ENCODE measurements at regions not wholly inside any gene's neighbourhood (a gene's known extent, or its start where the extent isn't known, plus 50 kb on each side); places are given as distances from the start of the nearest gene placed in this dataset.
"Not testable (repeated sequence)": the region's sequence is repeated elsewhere in the genome, so short reads cannot be mapped to it uniquely, and the experiment has no call there.

DNA sequence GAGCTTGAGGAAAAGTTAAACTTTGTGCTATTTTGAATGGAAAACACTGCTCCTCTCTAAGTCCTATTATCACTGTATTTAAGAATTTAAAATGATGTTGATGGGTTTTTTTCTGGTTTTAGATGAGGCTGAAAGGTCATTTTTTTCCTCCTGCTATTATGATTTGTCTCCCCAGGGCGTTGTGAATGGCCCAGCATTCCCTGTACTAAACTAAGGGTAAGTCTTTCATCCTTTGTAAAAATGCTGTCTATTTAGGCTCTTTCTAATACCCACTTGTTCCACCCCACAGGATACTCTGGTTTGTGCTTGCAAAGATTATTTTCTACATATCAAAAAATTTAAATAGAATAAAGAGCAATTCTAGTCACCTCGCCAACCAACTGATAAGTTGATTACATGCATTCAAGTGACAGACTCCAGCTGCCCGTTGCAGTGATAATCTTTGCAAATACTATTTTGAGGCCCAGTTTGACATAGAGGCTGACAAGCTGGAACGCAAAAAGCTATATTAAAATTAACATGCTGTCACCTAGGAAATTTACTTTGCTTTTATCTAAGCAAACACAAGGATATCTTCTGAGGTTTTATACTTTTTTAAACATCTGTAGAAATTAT, 222.3 kb upstream of the TMEM229A start:
- peaks cover 4% of the 10 kb centered on the region for H3K9me3 Mint-ChIP-seq
- no peak overlapping the region for H3K27ac Mint-ChIP-seq
- H3K27me3 Mint-ChIP-seq = no peaks in the 10 kb centered on the region
- H3K36me3 Mint-ChIP-seq (ENCODE audit: low read depth) = no peaks in the 10 kb centered on the region
- no peaks in the 10 kb centered on the region for H3K4me1 Mint-ChIP-seq (ENCODE audit: low read depth)
- H3K4me3 Mint-ChIP-seq = no peak overlapping the region

DNA sequence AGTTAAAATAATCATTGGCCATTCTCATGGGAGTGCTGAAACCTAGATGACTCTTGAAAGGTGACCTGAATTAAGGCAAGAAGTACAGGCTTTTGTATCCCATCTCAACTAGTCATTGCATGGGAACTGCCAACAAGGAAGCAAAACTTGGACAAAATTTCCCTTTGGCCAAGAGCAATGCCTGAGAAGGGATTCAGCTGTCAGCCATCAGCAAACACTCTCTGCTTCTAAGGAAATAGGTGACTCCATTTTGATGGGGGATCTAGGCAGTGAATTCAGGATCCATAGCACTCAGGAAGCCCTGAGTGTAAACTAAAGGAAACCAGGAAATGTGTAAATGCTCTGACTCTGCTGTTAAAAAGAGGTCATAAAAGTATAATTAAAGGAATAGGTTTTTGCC, 221.5 kb upstream of the TMEM229A start:
- no peaks in the 10 kb centered on the region for H3K27me3 Mint-ChIP-seq
- H3K9me3 Mint-ChIP-seq = peaks cover 3% of the 10 kb centered on the region
- no peak overlapping the region for H3K4me3 Mint-ChIP-seq
- H3K4me1 Mint-ChIP-seq (ENCODE audit: low read depth) = no peaks in the 10 kb centered on the region
- no peaks in the 10 kb centered on the region for H3K36me3 Mint-ChIP-seq (ENCODE audit: low read depth)
- H3K27ac Mint-ChIP-seq = no peak overlapping the region

DNA sequence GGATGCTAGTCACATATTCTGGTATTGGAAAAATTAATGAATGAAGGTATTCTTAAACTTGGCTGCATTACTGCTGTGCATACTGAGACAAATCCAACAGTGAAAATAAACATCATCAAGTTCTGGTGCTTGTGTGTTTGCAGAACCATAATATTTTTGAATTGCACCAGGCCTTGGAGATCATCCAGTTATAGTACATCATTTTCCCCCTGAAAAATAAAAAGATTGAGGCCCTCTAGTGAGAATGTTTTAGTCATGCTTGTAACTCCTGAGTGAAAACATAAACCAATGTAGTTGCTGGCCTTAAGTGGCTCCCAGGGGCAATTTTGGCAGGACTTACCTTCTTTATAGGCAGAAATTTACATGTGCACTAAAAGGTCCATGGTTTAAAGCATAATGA, 218.8 kb upstream of the TMEM229A start:
- Mint-ChIP-seq H3K4me3 (no peak overlapping the region), H3K4me1 (ENCODE audit: low read depth) (no peaks in the 10 kb centered on the region), H3K27me3 (no peaks in the 10 kb centered on the region), H3K36me3 (ENCODE audit: low read depth) (no peaks in the 10 kb centered on the region), H3K9me3 (no peaks in the 10 kb centered on the region), H3K27ac (no peak overlapping the region)

DNA sequence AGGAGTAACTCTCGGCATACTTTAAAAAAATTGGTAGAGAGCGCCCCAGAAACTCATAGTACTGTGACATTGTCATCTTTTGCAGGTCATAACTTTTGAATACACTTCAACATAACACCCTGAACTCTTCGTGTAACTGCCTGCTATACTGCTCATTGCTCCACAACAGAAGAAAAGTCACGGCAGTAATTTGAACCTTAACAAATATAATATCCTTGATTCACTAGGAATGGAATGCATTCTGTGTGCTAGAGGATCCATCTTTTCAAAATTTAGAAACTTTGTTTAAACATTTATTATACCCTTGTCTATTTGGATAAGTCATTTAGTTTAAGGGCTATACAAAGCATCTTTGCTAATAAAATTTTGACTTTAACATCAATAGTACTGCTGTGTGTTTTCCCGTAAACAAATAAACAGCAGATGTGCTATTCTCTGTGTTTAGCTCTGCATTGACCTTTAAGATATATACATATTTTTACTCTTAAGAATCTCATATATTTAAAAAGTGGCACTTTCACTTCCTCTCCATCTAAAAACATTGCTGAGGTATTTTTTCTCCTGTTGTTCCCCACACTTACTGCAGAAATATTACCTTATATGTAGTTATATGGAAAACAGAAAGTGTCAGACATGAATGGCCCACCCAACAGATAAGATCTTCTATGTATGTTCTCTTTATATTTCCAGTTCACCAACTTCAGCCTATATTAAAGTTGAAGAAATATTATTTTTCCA, 217.6 kb upstream of the TMEM229A start:
- Mint-ChIP-seq H3K27me3 (no peaks in the 10 kb centered on the region), H3K36me3 (ENCODE audit: low read depth) (no peaks in the 10 kb centered on the region), H3K9me3 (no peaks in the 10 kb centered on the region), H3K4me1 (ENCODE audit: low read depth) (no peaks in the 10 kb centered on the region), H3K4me3 (no peak overlapping the region), H3K27ac (no peak overlapping the region)

DNA sequence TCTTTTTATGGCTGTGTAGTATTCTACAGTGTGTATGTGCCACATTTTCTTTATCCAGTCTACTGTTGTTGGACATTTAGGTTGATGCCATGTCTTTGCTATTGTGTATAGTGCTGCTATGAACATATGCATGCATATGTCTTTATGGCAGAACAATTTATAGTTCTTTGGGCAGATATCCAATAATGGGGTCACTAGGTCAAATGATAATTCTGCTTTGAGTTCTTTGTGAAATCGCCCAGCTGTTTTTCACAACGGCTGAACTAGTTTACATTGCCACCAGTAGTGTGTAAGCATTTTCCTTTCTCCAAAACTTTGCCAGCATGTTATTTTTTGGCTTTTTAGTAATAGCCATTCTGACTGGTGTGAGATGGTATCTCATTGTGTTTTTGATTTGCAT, 214.8 kb upstream of the TMEM229A start:
- Mint-ChIP-seq H3K36me3 (ENCODE audit: low read depth) (no peaks in the 10 kb centered on the region), H3K27ac (no peak overlapping the region), H3K27me3 (no peaks in the 10 kb centered on the region), H3K4me3 (no peak overlapping the region), H3K4me1 (ENCODE audit: low read depth) (no peaks in the 10 kb centered on the region), H3K9me3 (no peaks in the 10 kb centered on the region)

DNA sequence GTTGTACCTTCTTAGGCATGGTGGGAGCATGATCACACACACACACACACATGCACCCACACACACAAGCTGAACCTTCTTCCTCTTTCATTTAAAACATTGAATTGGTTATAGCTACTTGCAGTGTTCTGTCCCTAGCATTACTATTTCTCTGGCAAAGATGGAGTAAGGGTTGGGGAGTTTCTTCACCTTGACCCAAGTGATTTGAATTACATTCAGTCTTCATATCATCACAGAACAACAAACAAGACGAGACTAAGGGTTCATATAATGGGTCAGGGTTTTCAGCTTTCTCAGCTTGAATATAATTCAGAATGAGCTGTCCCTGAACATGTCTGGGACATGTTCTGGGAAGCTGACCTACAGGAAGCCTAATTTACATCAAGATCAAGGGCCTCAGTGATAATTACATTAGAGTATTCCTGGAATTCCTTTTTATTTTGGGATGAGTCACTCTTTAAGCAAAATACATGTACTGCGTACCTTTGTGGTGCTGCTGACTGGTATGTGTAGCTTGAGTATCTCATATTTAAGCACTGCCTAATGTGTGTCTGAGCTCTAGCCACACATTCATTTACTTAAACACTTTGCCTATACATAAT, 213.5 kb upstream of the TMEM229A start:
- Mint-ChIP-seq H3K9me3 (no peaks in the 10 kb centered on the region), H3K27ac (no peak overlapping the region), H3K4me1 (ENCODE audit: low read depth) (no peaks in the 10 kb centered on the region), H3K4me3 (no peak overlapping the region), H3K36me3 (ENCODE audit: low read depth) (no peaks in the 10 kb centered on the region), H3K27me3 (no peaks in the 10 kb centered on the region)

DNA sequence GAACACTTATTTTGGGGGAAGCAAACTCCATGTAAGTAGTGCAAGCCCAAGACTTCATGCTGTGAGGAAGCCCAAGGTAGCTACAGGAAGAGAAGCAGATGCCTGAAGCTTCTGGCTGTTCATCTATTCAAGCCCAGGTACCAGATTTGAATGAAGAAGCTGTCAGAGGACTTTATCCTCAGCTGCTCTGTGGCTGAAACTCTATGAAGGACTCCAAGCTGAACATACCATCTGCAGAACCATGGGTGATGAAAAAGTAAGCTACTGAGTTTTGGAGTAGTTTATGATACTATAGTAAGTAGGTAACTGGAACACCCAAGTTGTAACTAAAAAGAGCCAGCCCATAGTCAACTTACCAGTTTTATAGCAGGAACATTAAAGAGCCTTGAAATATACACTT, 211.6 kb upstream of the TMEM229A start:
- not testable (repeated sequence) for H3K27me3 Mint-ChIP-seq; H3K36me3 Mint-ChIP-seq (ENCODE audit: low read depth); H3K4me1 Mint-ChIP-seq (ENCODE audit: low read depth); H3K4me3 Mint-ChIP-seq; H3K9me3 Mint-ChIP-seq; H3K27ac Mint-ChIP-seq

DNA sequence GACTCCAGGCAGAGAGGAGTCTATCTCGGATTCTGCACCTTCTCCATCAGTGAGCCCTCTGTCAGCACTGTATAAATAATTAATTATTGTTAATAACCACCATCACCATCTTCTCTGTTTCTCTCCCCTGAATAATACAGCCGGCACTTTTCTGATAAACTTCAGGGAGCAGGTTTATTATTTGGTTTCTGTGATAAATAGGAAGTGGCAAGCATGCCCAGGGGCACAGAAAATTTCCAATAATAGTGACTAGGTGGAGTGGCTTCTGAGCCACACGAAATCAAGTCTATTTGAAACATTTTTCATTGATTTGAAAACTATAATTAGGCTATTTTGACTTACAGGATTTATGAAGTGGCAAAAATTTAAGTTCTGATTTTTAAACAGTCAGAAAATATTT, 186.8 kb upstream of the TMEM229A start:
- no peak overlapping the region for H3K27ac Mint-ChIP-seq
- H3K4me3 Mint-ChIP-seq = no peak overlapping the region
- no peaks in the 10 kb centered on the region for H3K27me3 Mint-ChIP-seq
- no peaks in the 10 kb centered on the region for H3K4me1 Mint-ChIP-seq (ENCODE audit: low read depth)
- peaks cover 7% of the 10 kb centered on the region for H3K9me3 Mint-ChIP-seq
- H3K36me3 Mint-ChIP-seq (ENCODE audit: low read depth) = no peaks in the 10 kb centered on the region

DNA sequence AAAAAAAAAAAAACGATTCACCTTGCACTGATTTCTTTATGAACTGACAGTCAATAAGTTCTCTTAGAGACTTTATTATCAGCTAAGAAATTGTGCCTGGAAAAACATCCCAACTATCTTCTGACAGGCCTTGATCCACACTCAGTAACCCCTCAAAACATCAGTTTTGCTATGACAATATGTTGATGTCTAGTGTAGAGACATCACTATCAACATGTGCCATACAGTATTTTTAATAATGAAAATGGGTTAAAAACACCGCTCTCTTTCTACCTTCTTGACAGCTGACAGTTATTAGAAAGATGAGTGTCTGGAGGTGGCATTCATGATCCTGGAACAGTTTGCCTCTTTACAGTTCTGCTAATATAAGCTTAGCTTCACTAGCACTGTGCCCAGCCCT, 175.8 kb upstream of the TMEM229A start:
- no peaks in the 10 kb centered on the region for H3K4me1 Mint-ChIP-seq (ENCODE audit: low read depth)
- H3K36me3 Mint-ChIP-seq (ENCODE audit: low read depth) = no peaks in the 10 kb centered on the region
- H3K27ac Mint-ChIP-seq = no peak overlapping the region
- no peaks in the 10 kb centered on the region for H3K27me3 Mint-ChIP-seq
- no peaks in the 10 kb centered on the region for H3K9me3 Mint-ChIP-seq
- H3K4me3 Mint-ChIP-seq = no peak overlapping the region

DNA sequence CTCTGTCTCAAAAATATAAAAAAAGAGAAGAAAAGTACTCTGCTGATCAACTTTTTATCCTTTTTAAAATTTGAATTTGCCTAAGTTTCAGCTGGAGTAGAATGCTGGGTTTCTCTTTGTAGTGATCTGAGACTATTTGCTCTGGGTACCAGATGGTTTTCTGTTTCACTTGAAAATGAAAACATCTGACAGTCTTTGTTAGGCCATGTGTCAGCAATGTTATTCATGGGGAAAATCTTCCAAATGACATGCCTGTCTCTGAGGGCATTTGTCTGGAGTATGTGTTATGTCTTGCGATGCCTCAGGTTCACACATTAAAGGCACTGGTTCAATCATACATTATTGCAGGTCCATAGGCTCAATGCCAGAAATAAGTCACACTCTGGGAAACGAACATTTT, 175.3 kb upstream of the TMEM229A start:
- no peak overlapping the region for H3K27ac Mint-ChIP-seq
- H3K36me3 Mint-ChIP-seq (ENCODE audit: low read depth) = no peaks in the 10 kb centered on the region
- H3K4me1 Mint-ChIP-seq (ENCODE audit: low read depth) = no peaks in the 10 kb centered on the region
- H3K4me3 Mint-ChIP-seq = no peak overlapping the region
- no peaks in the 10 kb centered on the region for H3K27me3 Mint-ChIP-seq
- no peaks in the 10 kb centered on the region for H3K9me3 Mint-ChIP-seq

DNA sequence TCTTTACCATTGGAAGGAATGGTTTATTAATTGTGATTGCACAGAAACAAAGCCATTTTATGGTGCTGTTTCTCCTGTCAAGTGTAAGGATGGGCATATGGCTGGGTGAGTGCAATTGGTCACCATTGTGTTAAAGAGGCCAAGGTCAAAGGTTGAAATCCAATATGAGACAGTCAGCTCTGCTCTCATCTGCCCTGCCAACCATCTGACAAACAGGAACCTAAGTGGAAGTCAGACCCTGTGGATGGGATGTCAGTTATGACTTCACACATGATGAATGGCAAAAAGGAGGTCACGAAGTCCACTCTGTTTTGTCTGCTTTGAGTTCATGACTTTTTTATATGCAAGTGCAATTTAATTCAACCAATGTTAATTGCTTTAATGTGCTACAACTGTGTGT, 172.7 kb upstream of the TMEM229A start:
- Mint-ChIP-seq H3K4me1 (ENCODE audit: low read depth) (no peaks in the 10 kb centered on the region), H3K27ac (no peak overlapping the region), H3K36me3 (ENCODE audit: low read depth) (no peaks in the 10 kb centered on the region), H3K27me3 (no peaks in the 10 kb centered on the region), H3K9me3 (peaks cover under 1% of the 10 kb centered on the region), H3K4me3 (no peak overlapping the region)

DNA sequence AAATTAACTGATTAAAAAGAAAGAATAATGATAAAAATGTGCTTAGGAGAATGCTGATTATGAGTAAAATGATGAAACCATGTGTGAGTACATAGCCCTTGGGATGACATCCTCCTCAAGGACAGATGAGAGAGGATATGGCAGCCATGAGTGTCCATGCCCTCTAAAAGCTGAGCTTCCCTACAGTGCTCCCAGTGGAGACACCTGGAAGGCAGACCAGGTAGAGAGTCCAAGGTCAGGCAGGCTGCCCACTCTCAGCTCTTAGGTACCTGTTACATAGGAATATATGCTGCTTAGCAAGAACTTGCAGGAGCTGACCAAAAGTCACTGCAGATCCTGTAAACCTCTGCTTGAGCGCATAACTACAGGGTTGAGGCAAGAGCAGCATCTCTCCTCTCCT, 169.7 kb upstream of the TMEM229A start:
- no peaks in the 10 kb centered on the region for H3K4me1 Mint-ChIP-seq (ENCODE audit: low read depth)
- no peak overlapping the region for H3K4me3 Mint-ChIP-seq
- H3K9me3 Mint-ChIP-seq = peaks cover 8% of the 10 kb centered on the region

DNA sequence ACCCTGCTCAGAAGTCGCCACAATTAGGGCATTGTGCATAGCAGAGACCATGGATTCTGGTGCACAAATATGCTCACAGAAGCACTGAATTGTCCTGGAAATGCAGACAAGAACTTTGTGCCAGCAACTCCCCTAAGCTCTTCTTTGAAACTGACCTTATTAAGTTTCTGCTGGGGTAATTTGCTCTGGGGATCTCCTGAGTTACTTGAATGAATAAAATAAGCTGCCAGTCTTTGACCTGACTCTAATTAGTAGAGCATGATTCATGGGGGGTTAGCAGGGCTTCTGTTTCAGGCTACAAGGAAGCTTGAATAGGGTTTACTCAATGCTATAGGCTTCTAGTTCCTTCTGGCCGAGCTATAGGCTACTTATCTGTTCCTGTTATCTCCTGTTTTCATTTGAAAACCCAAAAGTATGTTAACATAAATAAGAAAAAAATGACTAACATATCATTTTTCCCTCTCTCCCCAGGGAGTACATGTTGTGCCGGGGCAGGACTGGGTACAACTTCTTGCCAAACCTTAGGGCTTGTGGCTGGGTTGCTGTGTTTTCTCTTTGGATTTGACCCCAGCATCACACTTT, 169.0 kb upstream of the TMEM229A start:
- Mint-ChIP-seq H3K36me3 (ENCODE audit: low read depth) (no peaks in the 10 kb centered on the region), H3K27me3 (no peaks in the 10 kb centered on the region), H3K27ac (no peak overlapping the region), H3K4me3 (no peak overlapping the region), H3K9me3 (peaks cover 8% of the 10 kb centered on the region), H3K4me1 (ENCODE audit: low read depth) (no peaks in the 10 kb centered on the region)

More for the DNA sequence above, 169.7 kb upstream of the TMEM229A start:
- H3K36me3 Mint-ChIP-seq (ENCODE audit: low read depth) = no peaks in the 10 kb centered on the region
- no peak overlapping the region for H3K27ac Mint-ChIP-seq
- no peaks in the 10 kb centered on the region for H3K27me3 Mint-ChIP-seq

DNA sequence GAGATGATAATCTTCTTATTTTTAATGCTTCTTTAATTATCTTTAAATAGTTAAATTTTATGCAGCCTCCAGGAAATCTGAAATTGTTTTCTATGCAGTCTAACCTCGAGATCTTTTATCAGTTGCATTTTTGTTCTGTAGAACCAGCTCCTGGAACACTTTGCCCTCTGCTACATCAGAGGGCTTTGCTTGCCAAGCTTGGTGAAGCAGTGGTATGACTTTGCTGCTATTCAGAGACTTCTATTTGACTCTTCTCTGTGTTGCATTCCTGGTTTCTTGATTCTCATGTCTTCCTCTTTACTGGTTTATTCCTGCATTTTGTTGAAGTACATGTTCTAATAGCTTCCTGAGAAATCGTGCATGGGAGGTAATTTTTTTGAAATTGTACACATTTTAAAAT, 163.7 kb upstream of the TMEM229A start:
- Mint-ChIP-seq H3K36me3 (ENCODE audit: low read depth) (no peaks in the 10 kb centered on the region), H3K4me3 (no peak overlapping the region), H3K27ac (no peak overlapping the region), H3K27me3 (no peaks in the 10 kb centered on the region), H3K4me1 (ENCODE audit: low read depth) (no peaks in the 10 kb centered on the region), H3K9me3 (peaks cover 8% of the 10 kb centered on the region)

DNA sequence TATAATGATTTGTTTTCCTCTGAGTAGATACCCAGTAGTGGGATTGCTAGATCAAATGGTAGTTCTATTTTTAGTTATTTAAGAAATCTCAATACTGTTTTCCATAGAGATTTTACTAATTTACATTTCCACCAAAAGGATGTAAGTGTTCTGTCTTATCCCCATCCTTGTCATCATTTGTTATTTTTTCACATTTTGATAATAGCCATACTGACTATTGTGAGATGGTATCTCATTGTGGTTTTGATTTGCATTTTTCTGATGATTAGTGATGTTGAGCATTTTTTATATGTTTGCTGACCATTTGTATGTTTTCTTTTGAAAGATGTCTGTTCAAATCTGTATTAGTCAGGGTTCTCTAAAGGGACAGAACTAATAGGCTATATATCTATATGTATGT, 160.0 kb upstream of the TMEM229A start:
- Mint-ChIP-seq H3K27ac (no peak overlapping the region), H3K27me3 (no peaks in the 10 kb centered on the region), H3K36me3 (ENCODE audit: low read depth) (no peaks in the 10 kb centered on the region), H3K9me3 (no peaks in the 10 kb centered on the region), H3K4me1 (ENCODE audit: low read depth) (no peaks in the 10 kb centered on the region), H3K4me3 (no peak overlapping the region)
